ENCODE measurements at regions not wholly inside any gene's neighbourhood (a gene's known extent, or its start where the extent isn't known, plus 50 kb on each side); places are given as distances from the start of the nearest gene placed in this dataset.

DNA sequence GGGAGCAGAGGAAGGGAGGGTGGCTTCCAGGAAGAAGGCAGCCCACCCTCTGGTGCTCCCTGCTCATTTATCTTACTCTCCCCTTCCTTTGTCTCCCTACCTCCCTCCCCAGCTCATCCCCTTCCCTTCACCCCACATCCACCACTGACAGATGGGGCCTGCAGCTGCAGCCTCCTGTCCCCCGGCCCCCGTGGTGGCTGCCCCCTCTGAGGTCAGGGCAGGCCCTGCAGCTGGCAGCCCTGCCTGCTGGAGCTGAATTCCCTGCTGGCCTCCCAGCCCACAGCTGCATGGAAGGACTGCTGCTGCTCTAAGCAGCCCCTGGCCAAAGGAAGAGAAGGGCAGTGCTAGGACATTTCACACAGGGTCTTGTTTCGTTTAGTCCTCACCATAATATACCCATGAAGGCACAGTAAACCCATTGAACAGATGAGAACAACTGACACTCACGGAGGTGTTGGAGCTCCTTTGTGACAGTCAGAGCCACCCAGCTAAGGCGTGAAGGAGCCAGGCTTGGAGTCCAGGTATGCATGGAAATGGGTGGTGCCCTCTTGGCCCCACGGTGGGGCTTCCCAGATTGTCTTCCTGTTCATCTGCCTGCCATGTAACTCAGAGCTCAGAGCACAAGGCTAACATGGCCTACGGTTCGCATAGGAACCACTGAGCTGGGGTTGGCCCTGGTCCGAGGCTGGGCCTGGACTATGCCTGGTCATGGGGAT is 121.7 kb upstream of the PRR20G start:
- Histone ChIP-seq H3K36me3 (ENCODE audit: insufficient read depth, low read length) (no peaks in the 10 kb centered on the region), H3K4me2 (ENCODE audit: low read length) (no peak overlapping the region), H3K79me2 (ENCODE audit: insufficient read depth, low read length) (no peaks in the 10 kb centered on the region), H3K9me3 (ENCODE audit: insufficient read depth, low read depth, low read length) (no peaks in the 10 kb centered on the region), H4K20me1 (ENCODE audit: insufficient read depth, low read length) (no peaks in the 10 kb centered on the region), H3K9ac (ENCODE audit: low read length) (no peak overlapping the region), H3K27me3 (ENCODE audit: insufficient read depth, low read length) (no peaks in the 10 kb centered on the region), H3K27ac (ENCODE audit: low read depth, low read length) (no peak overlapping the region), H2AFZ (ENCODE audit: low read depth, low read length) (no peak overlapping the region), H3K4me1 (ENCODE audit: insufficient read depth, low read length) (no peaks in the 10 kb centered on the region), H3K4me3 (ENCODE audit: insufficient read depth, low read depth, low read length) (no peak overlapping the region)
- peaks cover 2% of the 10 kb centered on the region for H3K36me3 Mint-ChIP-seq (ENCODE audit: low read depth, unreplicated experiment)
- DNase-seq (ENCODE audit: low read depth) (no peak), FAIRE-seq (no peak)
- no peak overlapping the region for H3K27ac Mint-ChIP-seq (ENCODE audit: unreplicated experiment)
- no peaks in the 10 kb centered on the region for H3K9me3 Mint-ChIP-seq (ENCODE audit: unreplicated experiment)
- peaks cover 30% of the 10 kb centered on the region for H3K27me3 Mint-ChIP-seq (ENCODE audit: low read depth, unreplicated experiment)
- TF ChIP-seq CTCF (IDR thresholded peaks at IDR 0.05; ENCODE audit: insufficient read depth, low read depth, low read length) (no peak), EZH2 (IDR thresholded peaks at IDR 0.05; ENCODE audit: insufficient read depth, low read length) (no peak)
- H3K4me3 Mint-ChIP-seq (ENCODE audit: unreplicated experiment) = no peak overlapping the region
- peaks cover 22% of the 10 kb centered on the region for H3K4me1 Mint-ChIP-seq (ENCODE audit: low read depth, unreplicated experiment)

- no peak overlapping the region for H3K9ac ChIP-seq (ENCODE audit: low read length)
- no peaks in the 10 kb centered on the region for H3K9me3 Mint-ChIP-seq (ENCODE audit: unreplicated experiment)
- no peak overlapping the region for H2AFZ ChIP-seq (ENCODE audit: low read depth, low read length)
- H3K9me3 ChIP-seq (ENCODE audit: insufficient read depth, low read depth, low read length) = no peaks in the 10 kb centered on the region
- no peak overlapping the region for H3K27ac Mint-ChIP-seq (ENCODE audit: unreplicated experiment)
- H3K27ac ChIP-seq (ENCODE audit: low read depth, low read length) = no peak overlapping the region
- H4K20me1 ChIP-seq (ENCODE audit: insufficient read depth, low read length) = no peaks in the 10 kb centered on the region
- peaks cover 16% of the 10 kb centered on the region for H3K4me1 Mint-ChIP-seq (ENCODE audit: low read depth, unreplicated experiment)
- H3K36me3 ChIP-seq (ENCODE audit: insufficient read depth, low read length) = no peaks in the 10 kb centered on the region
- no peak overlapping the region for H3K4me3 Mint-ChIP-seq (ENCODE audit: unreplicated experiment)
- TF ChIP-seq CTCF (IDR thresholded peaks at IDR 0.05; ENCODE audit: insufficient read depth, low read depth, low read length) (no peak), EZH2 (IDR thresholded peaks at IDR 0.05; ENCODE audit: insufficient read depth, low read length) (no peak)
- FAIRE-seq (no peak), DNase-seq (ENCODE audit: low read depth) (no peak)
- H3K79me2 ChIP-seq (ENCODE audit: insufficient read depth, low read length) = no peaks in the 10 kb centered on the region
- no peaks in the 10 kb centered on the region for H3K27me3 ChIP-seq (ENCODE audit: insufficient read depth, low read length)
- peaks cover 30% of the 10 kb centered on the region for H3K27me3 Mint-ChIP-seq (ENCODE audit: low read depth, unreplicated experiment)
- no peak overlapping the region for H3K4me2 ChIP-seq (ENCODE audit: low read length)
- H3K36me3 Mint-ChIP-seq (ENCODE audit: low read depth, unreplicated experiment) = peaks cover 2% of the 10 kb centered on the region
- H3K4me1 ChIP-seq (ENCODE audit: insufficient read depth, low read length) = no peaks in the 10 kb centered on the region
- no peak overlapping the region for H3K4me3 ChIP-seq (ENCODE audit: insufficient read depth, low read depth, low read length)
Measured at GRCh38 chr3:127408684-127409420, 121.0 kb upstream of the PRR20G start.
